SK-N-SH treated with all-trans-retinoic acid at 6 μM for 48 hours (cell line): ENCODE measurements at regions not wholly inside any gene's neighbourhood (a gene's known extent, or its start where the extent isn't known, plus 50 kb on each side); places are given as distances from the start of the nearest gene placed in this dataset.

Experiments
- BACH2 ChIP-seq: fragments of 250-450 bp; sonication (Bioruptor Pico); IDR thresholded peaks from 2 replicates; pipeline ENCODE4 v1.9.0; 2021; ENCODE audit warnings: mild to moderate bottlenecking, borderline replicate concordance
- ESRRG ChIP-seq: fragments of 250-450 bp; sonication (Bioruptor Pico); IDR thresholded peaks from 2 replicates; pipeline ENCODE4 v1.6.1; 2021; ENCODE audit warnings: mild to moderate bottlenecking
- GLIS3 ChIP-seq: fragments of 250-450 bp; sonication (Bioruptor Pico); IDR thresholded peaks from 2 replicates; pipeline ENCODE4 v1.5.0; 2020; ENCODE audit warnings: mild to moderate bottlenecking, moderate library complexity
- OSR1 ChIP-seq: fragments of 250-450 bp; sonication (Bioruptor Pico); IDR thresholded peaks from 2 replicates; pipeline ENCODE4 v1.8.0; 2022; ENCODE audit warnings: moderate library complexity, mild to moderate bottlenecking, inconsistent platforms
- PATZ1 ChIP-seq: fragments of 250-450 bp; sonication (Bioruptor Pico); IDR thresholded peaks from 2 replicates; pipeline ENCODE4 v1.8.0; 2020; ENCODE audit warnings: mild to moderate bottlenecking, moderate library complexity, borderline replicate concordance
- POU6F1 ChIP-seq: fragments of 250-450 bp; sonication (Bioruptor Pico); IDR thresholded peaks from 2 replicates; pipeline ENCODE4 v1.8.0; 2021; ENCODE audit warnings: low read depth, mild to moderate bottlenecking, moderate library complexity, borderline replicate concordance
- TSHZ2 ChIP-seq: fragments of 250-450 bp; sonication (Bioruptor Pico); IDR thresholded peaks from 2 replicates; pipeline ENCODE4 v1.5.0; 2020; ENCODE audit warnings: mild to moderate bottlenecking, moderate library complexity
- ZFP3 ChIP-seq: fragments of 250-450 bp; sonication (Bioruptor Pico); IDR thresholded peaks from 2 replicates; pipeline ENCODE4 v1.5.0; 2020; ENCODE audit warnings: mild to moderate bottlenecking, moderate library complexity
- ZFP30 ChIP-seq: fragments of 450-650 bp; formaldehyde crosslinking; IDR thresholded peaks from 2 replicates; pipeline ENCODE4 v1.5.0; 2022; ENCODE audit warnings: mild to moderate bottlenecking, moderate library complexity
- ZNF565 ChIP-seq: fragments of 450-650 bp; formaldehyde crosslinking; conservative IDR thresholded peaks from 2 replicates; pipeline ENCODE4 v1.5.0; 2020; ENCODE audit warnings: low read depth, mild to moderate bottlenecking, moderate library complexity

- TF ChIP-seq ZFP3 (no peak), PATZ1 (no peak), OSR1 (no peak), BACH2 (no peak), POU6F1 (no peak), ZNF565 (CRISPR knock-in tag) (no peak), ZFP30 (CRISPR knock-in tag) (no peak), ESRRG (CRISPR knock-in tag) (no peak), TSHZ2 (CRISPR knock-in tag) (no peak), GLIS3 (CRISPR knock-in tag) (no peak)
Observed at GRCh38 chr2:139380051-139380450, 599.9 kb upstream of the NXPH2 start.
